Liver (tissue), 3 donors: ENCODE measurements at regions not wholly inside any gene's neighbourhood (a gene's known extent, or its start where the extent isn't known, plus 50 kb on each side); places are given as distances from the start of the nearest gene placed in this dataset.

ENCODE experiments used
- ATF3 ChIP-seq: IDR thresholded peaks from 2 replicates; pipeline ENCODE4 v1.6.1; 2016; ENCODE audit warnings: antibody characterized with exemption
- CTCF ChIP-seq: fragments of 150-350 bp; IDR thresholded peaks from 2 replicates; pipeline ENCODE4 v1.5.1; 2017; ENCODE audit warnings: improper control_type of control experiment, low read depth, low read length; ENCODE audit not compliant: missing input control
- EGR1 ChIP-seq, 2 donors: IDR thresholded peaks; 2 replicates each; pipeline ENCODE4 v1.6.1; 2016 to 2018; ENCODE audit warnings: antibody characterized with exemption in 2 of 2, low read depth in 2 of 2
- GABPA ChIP-seq, 2 donors: IDR thresholded peaks in 1 of 2; conservative IDR thresholded peaks in 1 of 2; 2 replicates each; pipeline ENCODE4 v1.6.1; 2016; ENCODE audit warnings: antibody characterized with exemption in 2 of 2, mild to moderate bottlenecking in 1 of 2, moderate library complexity in 1 of 2
- JUND ChIP-seq, 2 donors: IDR thresholded peaks; 2 replicates each; pipeline ENCODE4 v1.6.1; 2016; ENCODE audit warnings: antibody characterized with exemption in 2 of 2
- MAX ChIP-seq: IDR thresholded peaks from 2 replicates; pipeline ENCODE4 v1.6.1; 2016; ENCODE audit warnings: antibody characterized with exemption
- RAD21 ChIP-seq, 2 donors: IDR thresholded peaks; 2 replicates each; pipeline ENCODE4 v1.6.1; 2016; ENCODE audit warnings: antibody characterized with exemption in 2 of 2, mild to moderate bottlenecking in 2 of 2
- RXRA ChIP-seq, 2 donors: IDR thresholded peaks; 2 replicates each; pipeline ENCODE4 v1.6.1; 2017 to 2018; ENCODE audit warnings: antibody characterized with exemption in 2 of 2, mild to moderate bottlenecking in 1 of 2
- TAF1 ChIP-seq: conservative IDR thresholded peaks from 2 replicates; pipeline ENCODE4 v1.6.1; 2016; ENCODE audit warnings: antibody characterized with exemption, mild to moderate bottlenecking
- YY1 ChIP-seq: IDR thresholded peaks from 2 replicates; pipeline ENCODE4 v1.6.1; 2016; ENCODE audit warnings: antibody characterized with exemption, mild to moderate bottlenecking
- donor health status: healthy.
- donor health status: healthy.

GRCh38 chr17:52758481-52758880, 600.0 kb upstream of the CA10 start:
- TF ChIP-seq TAF1 (no peak), CTCF (no peak), GABPA (IDR thresholded peaks at IDR 0.05 in 1 of 2, conservative IDR thresholded peaks at IDR 0.05 in 1 of 2) (no peak), MAX (no peak), YY1 (no peak), RXRA (IDR thresholded peaks at IDR 0.05) (no peak), RAD21 (IDR thresholded peaks at IDR 0.05) (no peak), ATF3 (no peak), JUND (IDR thresholded peaks at IDR 0.05) (no peak), EGR1 (IDR thresholded peaks at IDR 0.05; ENCODE audit: low read depth in 2 of 2) (no peak)
